Neural cell (in vitro differentiated cells): ENCODE measurements at regions not wholly inside any gene's neighbourhood (a gene's known extent, or its start where the extent isn't known, plus 50 kb on each side); places are given as distances from the start of the nearest gene placed in this dataset.

Source experiments
- EP300 ChIP-seq: fragments of 450-650 bp; conservative IDR thresholded peaks from 2 replicates; pipeline ENCODE4 v1.6.1; 2014; ENCODE audit warnings: antibody characterized with exemption, mild to moderate bottlenecking, moderate library complexity; ENCODE audit not compliant: poor library complexity, severe bottlenecking
- EZH2 ChIP-seq: fragments of 200-600, 300-800 bp; shearing (Covaris generic), sonication (generic); IDR thresholded peaks from 2 replicates; pipeline ENCODE4 v1.6.1; 2014; ENCODE audit warnings: antibody characterized with exemption, low read length, borderline replicate concordance, mild to moderate bottlenecking; ENCODE audit not compliant: insufficient read depth, poor library complexity, severe bottlenecking
- POLR2AphosphoS5 ChIP-seq: IDR thresholded peaks from 2 replicates; pipeline ENCODE4 v1.6.1; 2012
- SMC3 ChIP-seq: fragments of 450-650 bp; conservative IDR thresholded peaks from 2 replicates; pipeline ENCODE4 v1.6.1; 2014; ENCODE audit warnings: antibody characterized with exemption, mild to moderate bottlenecking, moderate library complexity; ENCODE audit not compliant: poor library complexity
- TAF1 ChIP-seq: IDR thresholded peaks from 2 replicates; pipeline ENCODE4 v1.6.1; 2012; ENCODE audit warnings: low read depth
- TF ChIP-seq, protein P1 (sequence below): fragments of 450-650 bp; IDR thresholded peaks from 2 replicates; pipeline ENCODE4 v1.5.1; 2014; ENCODE audit warnings: antibody characterized with exemption, mild to moderate bottlenecking, moderate library complexity; ENCODE audit not compliant: poor library complexity, severe bottlenecking
- TF ChIP-seq, protein P2 (sequence below): IDR thresholded peaks from 2 replicates; pipeline ENCODE4 v1.6.1; 2012; ENCODE audit warnings: borderline replicate concordance

DNA sequence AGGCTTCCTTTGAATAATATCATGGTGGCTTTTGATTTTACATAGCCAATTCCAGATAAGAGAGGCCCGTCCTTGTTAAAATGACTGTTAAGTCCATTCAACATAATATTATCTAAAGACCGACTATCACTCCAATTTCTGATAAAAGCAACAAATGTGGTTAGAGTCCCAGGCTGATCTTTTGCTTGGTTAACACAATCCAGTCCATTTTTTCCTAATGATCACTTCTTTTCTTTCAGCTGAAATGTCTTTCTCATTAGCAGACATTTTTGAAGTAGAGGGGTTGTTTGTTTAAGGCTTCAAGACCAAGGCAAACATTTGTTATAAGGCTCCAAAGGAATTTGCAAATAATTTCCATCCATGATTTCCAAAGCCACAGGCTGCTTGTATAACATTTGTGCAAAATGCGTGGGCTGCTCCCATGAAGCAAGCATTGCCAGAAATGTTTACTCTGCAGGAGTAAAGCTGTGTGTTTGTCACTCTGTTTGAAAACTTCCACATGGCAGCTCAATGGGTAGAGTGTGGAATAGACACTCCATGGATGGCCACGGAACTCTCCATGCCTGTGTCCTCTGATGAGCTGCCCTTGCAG is 111.5 kb downstream of the PSMG1 start:
- TF ChIP-seq EP300 (no peak), POLR2AphosphoS5 (no peak), EZH2 (no peak), SMC3 (no peak), TAF1 (no peak)
- TF ChIP-seq, protein P1, sequence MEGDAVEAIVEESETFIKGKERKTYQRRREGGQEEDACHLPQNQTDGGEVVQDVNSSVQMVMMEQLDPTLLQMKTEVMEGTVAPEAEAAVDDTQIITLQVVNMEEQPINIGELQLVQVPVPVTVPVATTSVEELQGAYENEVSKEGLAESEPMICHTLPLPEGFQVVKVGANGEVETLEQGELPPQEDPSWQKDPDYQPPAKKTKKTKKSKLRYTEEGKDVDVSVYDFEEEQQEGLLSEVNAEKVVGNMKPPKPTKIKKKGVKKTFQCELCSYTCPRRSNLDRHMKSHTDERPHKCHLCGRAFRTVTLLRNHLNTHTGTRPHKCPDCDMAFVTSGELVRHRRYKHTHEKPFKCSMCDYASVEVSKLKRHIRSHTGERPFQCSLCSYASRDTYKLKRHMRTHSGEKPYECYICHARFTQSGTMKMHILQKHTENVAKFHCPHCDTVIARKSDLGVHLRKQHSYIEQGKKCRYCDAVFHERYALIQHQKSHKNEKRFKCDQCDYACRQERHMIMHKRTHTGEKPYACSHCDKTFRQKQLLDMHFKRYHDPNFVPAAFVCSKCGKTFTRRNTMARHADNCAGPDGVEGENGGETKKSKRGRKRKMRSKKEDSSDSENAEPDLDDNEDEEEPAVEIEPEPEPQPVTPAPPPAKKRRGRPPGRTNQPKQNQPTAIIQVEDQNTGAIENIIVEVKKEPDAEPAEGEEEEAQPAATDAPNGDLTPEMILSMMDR: no peak
- TF ChIP-seq, protein P2, sequence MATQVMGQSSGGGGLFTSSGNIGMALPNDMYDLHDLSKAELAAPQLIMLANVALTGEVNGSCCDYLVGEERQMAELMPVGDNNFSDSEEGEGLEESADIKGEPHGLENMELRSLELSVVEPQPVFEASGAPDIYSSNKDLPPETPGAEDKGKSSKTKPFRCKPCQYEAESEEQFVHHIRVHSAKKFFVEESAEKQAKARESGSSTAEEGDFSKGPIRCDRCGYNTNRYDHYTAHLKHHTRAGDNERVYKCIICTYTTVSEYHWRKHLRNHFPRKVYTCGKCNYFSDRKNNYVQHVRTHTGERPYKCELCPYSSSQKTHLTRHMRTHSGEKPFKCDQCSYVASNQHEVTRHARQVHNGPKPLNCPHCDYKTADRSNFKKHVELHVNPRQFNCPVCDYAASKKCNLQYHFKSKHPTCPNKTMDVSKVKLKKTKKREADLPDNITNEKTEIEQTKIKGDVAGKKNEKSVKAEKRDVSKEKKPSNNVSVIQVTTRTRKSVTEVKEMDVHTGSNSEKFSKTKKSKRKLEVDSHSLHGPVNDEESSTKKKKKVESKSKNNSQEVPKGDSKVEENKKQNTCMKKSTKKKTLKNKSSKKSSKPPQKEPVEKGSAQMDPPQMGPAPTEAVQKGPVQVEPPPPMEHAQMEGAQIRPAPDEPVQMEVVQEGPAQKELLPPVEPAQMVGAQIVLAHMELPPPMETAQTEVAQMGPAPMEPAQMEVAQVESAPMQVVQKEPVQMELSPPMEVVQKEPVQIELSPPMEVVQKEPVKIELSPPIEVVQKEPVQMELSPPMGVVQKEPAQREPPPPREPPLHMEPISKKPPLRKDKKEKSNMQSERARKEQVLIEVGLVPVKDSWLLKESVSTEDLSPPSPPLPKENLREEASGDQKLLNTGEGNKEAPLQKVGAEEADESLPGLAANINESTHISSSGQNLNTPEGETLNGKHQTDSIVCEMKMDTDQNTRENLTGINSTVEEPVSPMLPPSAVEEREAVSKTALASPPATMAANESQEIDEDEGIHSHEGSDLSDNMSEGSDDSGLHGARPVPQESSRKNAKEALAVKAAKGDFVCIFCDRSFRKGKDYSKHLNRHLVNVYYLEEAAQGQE: no peak
